HG03095 (cell line): ENCODE measurements at regions not wholly inside any gene's neighbourhood (a gene's known extent, or its start where the extent isn't known, plus 50 kb on each side); places are given as distances from the start of the nearest gene placed in this dataset.

Source experiments
- ATAC-seq: cut with Tn5 transposase; IDR thresholded peaks from one replicate; pipeline ENCODE4 v1.9.1; 2021; ENCODE audit warnings: moderate library complexity; ENCODE audit not compliant: unreplicated experiment

- ATAC-seq = no peak
These were observed 120.0 kb downstream of the SETD4 start for GRCh38 chr21:35940074-35940927.

GRCh38 chr21:35938446-35938845 is 121.9 kb downstream of the SETD4 start:
- ATAC-seq = no peak

GRCh38 chr21:35933466-35933865 is 126.9 kb downstream of the SETD4 start:
- no peak for ATAC-seq

DNA sequence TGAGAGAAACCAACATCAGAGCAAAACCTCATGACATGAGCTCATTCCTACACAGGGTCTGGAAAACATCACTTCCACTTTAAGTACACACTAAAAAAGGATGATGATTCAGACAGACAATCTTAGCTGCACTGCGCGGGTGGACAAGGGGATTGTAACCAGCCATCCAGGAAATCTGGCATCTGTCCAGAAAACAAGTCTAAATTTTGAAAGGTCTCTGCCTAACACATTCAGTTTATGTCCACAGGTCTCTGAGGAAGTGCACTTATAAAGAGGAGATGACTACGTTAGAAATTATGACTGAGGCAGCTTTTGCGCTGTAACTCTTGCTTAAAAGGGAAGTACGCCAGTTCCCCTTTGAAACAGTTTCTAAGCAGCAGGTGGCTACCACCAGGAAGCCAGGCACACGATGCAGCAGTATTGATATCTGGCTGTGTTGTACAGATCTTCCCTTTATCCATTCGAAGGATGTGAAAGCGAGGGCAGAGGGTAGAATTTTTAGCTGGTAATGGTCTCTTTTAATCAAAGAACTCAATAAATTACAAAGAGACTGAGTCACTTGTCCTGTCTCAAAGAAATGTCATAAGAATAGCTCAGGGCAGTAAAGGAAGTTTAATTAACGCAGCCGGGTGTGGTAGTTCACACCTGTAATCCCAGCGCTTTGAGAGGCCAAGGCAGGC is 128.0 kb downstream of the SETD4 start:
- peak; percentile 90 for ATAC-seq

GRCh38 chr21:35929901-35930300 is 130.4 kb downstream of the SETD4 start:
- no peak for ATAC-seq

DNA sequence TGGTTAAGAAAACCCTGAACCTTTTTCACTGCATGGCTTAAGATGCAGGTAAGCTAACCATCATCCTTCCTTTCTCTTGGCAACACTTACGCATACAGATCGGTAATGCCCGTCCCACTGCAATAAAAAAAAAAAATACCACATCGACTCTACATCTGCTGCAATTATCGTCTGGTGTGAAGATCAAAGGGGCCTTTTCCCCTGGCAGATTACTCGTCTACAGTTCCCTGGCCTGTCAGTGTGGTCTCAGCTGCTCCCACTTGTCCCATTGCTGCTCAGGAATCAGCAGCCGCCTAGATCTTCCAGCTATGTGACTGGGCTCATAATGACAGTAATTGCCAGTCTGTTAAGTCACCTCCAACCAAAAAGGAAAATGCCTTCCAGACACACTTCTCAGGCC is 133.1 kb downstream of the SETD4 start:
- no peak for ATAC-seq

- ATAC-seq = no peak
These were observed 134.2 kb downstream of the SETD4 start for GRCh38 chr21:35926003-35926740.

DNA sequence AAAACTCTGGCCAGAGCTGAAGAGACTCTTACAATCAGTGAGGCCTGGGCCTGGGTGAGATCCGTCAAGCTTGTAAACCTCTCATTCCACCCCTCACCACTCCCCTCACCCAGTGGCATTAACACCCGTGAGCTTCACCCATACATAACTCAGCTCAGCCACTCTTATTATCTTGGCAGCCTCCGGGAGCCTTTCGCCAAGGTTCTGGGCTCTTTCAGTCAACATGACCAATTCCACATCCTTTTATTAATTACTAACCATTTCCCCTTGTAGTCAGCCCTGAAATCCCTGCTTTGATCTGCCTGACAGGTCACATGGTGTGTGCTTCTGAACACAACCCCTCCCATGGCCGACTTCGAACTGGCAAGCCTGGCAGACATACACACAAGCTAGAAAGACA is 134.8 kb downstream of the SETD4 start:
- ATAC-seq = no peak

DNA sequence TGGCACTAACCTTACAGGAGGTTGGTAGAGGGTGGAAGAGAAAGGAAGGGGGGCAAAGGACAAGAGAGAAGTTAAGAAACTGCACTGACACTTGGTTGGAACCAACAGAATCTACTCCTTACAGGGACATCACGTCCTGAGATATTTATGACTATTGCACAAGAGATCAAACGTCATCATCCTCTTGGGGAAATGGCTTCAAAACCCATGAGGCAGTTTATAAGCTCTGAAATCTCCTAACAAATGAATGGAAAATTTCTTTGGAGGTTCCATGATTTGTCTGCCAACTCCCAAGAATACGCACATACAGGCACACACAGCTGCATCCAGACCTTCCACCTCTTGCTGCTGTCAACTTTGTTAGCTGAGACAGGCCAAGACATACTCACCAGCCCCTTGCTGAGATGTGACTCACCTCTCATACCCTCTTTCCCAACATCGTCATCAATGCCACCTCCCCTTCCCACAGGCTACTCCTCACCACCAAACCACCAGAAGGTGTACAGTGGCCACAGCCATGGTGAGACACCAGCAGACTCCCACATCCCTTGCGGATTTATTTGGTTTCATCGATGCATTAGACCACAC is 135.5 kb downstream of the SETD4 start:
- no peak for ATAC-seq

DNA sequence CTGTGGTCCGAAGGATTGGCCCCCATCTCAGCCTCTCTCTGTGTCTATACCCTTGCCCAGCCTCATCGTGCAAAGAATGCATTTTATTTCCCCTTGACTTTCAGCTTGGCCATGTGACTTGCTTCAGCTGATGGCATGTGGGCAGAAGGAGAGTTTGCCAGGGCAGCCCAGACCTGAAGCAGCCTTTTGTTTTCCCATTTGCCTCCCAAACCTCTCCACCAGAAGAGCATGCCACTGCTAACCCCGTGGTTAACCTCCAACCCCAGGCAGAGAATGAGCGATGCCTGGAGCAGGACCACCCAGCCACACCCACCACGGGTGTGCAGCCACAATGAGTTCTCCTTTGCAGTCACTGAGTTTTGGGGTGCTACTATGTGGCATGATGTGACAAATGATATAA is 136.4 kb downstream of the SETD4 start:
- no peak for ATAC-seq

DNA sequence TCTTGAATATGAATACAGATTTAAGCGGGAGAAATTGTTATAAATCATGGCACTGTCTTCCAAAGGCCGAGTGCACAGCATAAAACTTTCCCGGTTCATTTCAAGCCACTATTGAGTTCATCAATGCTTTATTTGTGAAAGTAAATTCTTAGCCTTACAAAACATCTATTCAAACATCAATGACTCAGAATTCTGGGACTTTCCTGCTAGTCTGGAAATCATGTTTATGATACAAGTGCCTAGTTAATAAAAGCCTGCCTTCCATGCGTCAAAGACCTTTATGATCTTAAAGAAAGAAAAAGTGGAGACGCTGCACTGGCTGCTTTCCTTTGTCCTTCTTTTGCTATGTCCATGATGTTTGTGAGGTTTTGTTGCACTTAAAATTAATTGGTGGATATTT is 137.7 kb downstream of the SETD4 start:
- no peak for ATAC-seq

DNA sequence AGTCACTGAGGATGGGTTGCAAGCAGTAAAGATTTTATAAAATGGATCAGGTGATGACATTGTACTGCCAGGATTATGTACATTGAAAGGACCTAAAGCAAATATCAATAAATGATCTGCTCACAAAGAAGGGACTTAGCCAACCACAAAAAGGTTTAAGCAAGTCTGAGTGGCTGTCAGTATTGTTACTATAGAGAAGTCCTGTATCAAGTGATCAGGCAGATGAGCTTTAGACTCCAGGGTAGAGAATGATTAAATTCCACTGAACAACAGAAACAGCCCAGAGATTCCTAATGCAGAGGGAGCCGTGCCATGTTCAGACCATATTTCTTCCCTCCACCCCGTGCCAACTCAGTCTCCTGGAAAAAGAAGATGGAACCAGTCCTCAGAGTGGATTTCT is 138.9 kb downstream of the SETD4 start:
- no peak for ATAC-seq

DNA sequence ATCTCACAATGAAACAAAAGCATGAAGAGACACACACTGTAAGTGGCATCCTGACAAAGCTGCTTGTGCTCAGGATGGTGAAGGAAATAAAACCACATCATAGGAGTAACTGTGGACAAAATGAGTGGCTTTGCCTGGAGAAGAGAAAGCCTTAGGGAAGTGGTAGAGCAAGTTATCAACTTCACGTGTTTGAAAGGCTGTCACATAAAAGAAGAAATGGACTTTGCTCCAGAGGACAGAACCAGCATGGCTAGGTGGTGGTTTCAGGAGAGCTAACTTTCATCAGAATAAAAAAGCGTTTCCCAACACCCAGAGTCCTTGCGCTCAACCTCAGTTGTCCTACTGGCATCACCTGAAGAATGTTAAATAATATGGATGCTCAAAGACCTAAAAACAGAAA is 139.9 kb downstream of the SETD4 start:
- ATAC-seq = no peak

DNA sequence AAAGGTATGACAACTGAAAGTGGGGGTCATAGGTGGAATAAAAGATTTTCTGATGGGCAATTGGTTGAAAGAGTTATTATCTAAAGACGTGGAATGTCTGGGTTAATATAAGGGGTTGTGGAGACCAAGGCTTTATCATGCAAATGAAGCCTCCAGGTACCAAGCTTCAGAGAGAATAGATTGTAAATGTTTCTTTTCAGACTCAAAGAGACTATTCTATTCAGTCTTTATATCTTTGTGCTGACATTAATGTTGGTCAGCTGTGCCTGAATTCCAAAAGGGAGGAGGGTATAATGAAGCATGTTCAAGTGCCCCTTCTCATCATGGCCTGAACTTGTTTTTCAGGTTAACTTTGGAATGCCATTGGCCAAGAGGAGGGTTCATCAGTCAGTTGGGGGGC is 145.3 kb downstream of the SETD4 start:
- ATAC-seq = no peak

DNA sequence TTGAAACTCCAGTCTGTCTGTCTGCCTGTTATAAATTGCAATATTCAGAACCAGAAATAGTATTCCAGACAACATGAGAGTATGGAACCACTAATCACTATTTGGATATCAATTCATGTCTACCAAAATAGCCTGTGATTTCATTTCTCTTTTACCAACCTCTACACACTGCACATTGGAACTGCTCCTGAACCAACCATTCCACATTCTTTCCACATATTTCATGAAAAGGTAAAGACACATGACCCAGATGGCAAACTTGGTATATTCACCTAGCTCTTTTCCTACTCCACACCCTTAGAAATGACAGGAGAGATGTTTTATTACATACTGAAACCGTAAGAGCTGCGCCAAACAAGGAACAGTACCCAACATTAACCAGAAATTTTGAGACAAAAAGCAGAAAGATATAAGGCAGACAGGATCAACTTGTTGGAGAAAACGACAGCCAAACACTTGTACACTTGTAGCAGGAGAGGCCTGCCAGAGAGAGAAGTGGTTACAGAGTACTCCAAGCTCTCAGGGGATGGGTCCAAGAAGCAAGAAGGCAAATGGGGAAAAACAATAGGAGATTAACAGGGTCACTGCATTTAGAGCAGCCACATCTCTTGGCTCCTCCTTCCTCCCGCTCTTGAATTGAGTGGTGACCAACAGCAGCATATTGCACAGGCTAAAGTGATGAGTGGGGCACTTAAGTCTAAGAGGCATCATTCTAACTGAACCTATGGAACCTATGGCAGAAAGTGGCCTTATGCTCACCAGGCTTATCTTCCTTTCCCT is 148.7 kb downstream of the SETD4 start:
- ATAC-seq = no peak

DNA sequence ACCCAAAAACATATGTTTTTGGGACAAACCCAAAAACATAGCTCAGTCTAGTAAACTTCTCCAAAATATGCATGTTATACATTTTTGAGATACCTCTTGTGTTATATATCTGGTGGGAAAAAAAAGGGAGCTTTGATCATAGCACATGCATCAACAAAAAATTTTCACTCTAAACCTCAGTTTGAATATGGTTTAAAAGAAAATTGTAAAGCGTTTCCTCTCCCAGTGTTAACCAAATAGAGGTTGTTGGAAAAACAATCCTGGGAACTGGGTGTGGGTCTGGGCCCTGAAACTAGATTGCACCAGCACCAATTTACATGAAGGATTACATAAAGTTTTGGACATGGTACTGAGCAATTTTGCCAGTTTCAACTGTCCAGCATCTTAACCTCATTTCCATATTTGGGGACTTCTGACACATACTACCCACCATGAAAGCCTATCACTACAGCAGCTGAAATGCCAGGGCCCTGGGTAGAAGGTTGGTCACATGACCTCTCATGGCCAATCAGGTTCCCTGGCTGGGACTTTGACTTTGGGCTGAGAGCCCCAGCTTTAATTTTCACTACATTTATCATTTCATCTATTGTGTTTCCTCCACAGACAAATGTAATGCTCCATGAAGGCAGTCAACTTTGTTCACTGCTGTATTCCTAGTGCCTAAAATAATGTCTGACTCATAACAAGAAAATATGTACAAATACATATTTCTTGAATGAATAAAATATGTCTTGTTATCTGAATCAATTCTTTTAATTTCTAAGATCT is 150.7 kb downstream of the SETD4 start:
- no peak for ATAC-seq

- no peak for ATAC-seq
These were observed 151.8 kb downstream of the SETD4 start for GRCh38 chr21:35908311-35909078.

DNA sequence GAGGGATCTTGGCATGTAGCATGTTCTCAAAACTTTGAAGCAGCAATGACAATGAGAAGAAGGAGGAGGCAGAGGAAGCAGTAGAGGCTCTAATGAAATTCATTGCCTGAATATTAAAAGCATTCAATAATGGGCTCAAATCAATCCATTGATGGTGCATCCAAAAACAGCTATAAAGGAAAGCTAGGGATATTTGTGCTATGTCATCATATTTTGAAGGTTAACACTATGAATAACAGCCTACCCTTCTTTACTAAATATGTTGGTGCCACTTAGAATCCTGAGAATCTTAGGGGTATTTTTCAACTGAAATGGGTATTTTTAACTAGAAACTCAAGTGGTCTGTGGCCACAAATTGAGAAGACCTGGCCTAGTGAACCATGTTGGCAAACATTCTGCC is 153.7 kb downstream of the SETD4 start:
- ATAC-seq = no peak

DNA sequence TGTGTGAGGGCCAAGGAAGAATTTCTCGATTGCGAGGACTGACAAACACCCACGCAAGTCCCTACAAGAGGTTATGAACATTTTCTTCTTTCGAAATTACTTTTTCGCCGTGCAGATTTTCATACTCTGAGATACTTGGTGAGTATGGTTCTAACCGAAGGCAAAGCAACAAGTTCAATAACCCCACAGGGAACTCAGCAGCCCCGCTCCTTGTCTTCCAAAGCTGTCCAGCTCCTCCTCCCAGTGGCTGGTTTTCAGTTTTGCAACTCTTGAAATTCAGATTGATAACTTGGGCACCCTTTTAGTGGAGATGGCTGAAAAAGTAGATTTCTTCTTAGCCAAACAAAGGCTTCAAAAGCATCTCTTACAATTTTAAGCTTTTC is 154.4 kb downstream of the SETD4 start:
- ATAC-seq = no peak
